ENCODE measurements at regions not wholly inside any gene's neighbourhood (a gene's known extent, or its start where the extent isn't known, plus 50 kb on each side); places are given as distances from the start of the nearest gene placed in this dataset.

DNA sequence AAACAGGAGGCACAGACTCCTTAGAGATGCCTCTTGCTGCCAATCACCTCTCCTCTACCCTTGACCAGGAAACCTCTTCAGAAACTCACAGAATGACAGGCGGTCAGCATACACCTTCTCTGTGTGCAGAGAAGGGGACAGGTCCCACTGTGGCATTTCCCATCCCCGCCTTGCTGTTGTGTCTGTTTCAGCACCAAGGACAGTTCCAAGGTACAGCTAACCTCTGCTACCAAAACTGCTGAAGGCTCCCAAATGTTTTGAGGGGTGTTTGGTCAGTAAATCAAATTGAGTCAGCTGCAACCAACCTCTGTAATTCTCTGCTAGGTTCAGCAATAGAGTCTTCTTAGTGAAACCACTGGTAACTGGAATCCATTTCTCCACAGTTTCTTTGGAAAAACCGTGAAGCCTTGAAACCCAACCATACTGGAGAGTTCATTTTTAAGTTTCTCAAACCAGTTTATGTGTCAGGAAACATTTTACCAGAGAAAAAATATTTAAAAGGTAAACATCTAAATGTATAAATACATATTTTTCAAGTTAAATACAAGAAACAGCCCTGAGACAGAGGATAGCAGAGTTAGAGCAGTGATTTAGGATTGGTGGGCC lies 122.0 kb downstream of the DRD1 start:
- TF ChIP-seq, protein P1, sequence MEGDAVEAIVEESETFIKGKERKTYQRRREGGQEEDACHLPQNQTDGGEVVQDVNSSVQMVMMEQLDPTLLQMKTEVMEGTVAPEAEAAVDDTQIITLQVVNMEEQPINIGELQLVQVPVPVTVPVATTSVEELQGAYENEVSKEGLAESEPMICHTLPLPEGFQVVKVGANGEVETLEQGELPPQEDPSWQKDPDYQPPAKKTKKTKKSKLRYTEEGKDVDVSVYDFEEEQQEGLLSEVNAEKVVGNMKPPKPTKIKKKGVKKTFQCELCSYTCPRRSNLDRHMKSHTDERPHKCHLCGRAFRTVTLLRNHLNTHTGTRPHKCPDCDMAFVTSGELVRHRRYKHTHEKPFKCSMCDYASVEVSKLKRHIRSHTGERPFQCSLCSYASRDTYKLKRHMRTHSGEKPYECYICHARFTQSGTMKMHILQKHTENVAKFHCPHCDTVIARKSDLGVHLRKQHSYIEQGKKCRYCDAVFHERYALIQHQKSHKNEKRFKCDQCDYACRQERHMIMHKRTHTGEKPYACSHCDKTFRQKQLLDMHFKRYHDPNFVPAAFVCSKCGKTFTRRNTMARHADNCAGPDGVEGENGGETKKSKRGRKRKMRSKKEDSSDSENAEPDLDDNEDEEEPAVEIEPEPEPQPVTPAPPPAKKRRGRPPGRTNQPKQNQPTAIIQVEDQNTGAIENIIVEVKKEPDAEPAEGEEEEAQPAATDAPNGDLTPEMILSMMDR (IDR thresholded peaks at IDR 0.05; ENCODE audit: low read length), result no peak
- TF ChIP-seq EZH2 (IDR thresholded peaks at IDR 0.05; ENCODE audit: borderline replicate concordance, low read length), result no peak

Data from OCI-LY1 (cell line).